ENCODE measurements at regions not wholly inside any gene's neighbourhood (a gene's known extent, or its start where the extent isn't known, plus 50 kb on each side); places are given as distances from the start of the nearest gene placed in this dataset.

GRCh38 chr15:66933932-66934867, 131.2 kb upstream of the SMAD3 start:
- DNase-seq = no peak

DNA sequence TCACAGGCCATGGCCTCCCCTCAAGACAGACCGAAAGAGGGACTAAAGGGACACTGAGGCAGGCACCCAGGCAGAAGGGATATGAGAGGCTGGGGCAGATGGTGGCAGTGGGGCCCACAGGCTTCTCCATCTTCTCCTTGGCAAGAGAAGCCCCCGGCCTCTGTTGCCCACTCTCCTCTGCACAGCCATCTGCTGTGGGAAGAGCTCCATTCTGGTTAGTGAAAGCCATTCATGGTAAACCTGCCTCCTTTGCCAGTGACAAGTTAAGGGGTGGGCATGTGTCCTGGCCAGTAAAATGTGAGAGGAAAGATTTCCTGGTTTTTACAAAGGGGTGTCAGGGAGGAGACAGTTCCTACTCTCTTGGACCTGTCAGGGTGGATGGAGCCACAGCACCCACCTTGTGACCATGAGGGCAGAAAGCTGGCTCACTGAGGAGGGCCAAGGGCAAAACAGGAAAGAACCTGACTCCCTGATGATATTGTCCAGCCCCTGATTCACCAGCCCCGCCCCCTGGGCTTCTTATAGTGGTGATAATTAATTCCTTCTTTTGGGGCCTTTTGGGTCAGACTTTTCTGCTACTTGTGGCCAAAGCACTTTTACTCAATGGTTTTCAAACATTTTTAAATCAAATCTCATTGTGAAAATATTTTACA, 130.4 kb upstream of the SMAD3 start:
- DNase-seq = no peak

GRCh38 chr15:66935688-66936087, 129.7 kb upstream of the SMAD3 start:
- DNase-seq = no peak

DNA sequence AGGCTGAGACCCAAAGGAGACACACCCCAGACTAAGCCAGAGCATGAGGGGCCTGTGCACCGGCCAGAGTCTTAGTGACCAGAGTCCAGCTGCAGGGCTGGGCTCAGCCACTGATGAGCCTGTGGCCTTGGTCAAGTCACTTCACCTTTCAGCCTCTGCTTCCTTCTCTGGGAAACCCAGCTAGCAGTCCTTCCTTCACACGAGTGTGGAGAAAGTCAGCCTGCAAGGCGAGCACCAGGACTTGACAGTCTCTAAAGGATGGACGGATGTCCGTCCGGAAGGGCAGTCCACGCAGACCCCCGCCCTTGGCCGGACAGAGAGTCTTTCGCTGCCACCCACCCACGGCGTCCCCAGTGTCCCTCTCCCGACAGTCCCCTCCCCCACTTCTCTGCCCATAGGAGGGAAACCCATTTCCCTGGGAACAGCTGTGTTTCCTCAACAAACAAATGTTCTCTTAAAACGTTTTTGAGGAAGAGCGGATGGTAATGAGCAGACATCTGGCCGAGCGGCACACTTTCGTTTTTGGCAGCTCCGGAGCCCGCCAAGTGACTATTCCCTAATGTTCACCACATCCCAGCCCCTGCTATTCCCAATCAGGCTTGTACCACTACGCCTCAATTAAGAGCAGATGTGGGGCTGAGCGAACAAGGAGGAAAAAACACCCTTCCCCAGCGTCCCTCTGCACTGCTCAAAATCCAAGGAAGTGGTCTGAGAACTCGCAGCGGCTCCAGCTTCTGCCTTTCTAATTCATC, 129.1 kb upstream of the SMAD3 start:
- DNase-seq = no peak

GRCh38 chr15:66936861-66937582, 128.4 kb upstream of the SMAD3 start:
- no peak for DNase-seq

GRCh38 chr15:66937588-66937987, 127.8 kb upstream of the SMAD3 start:
- no peak for DNase-seq

GRCh38 chr15:66938114-66938830, 127.1 kb upstream of the SMAD3 start:
- DNase-seq = no peak

DNA sequence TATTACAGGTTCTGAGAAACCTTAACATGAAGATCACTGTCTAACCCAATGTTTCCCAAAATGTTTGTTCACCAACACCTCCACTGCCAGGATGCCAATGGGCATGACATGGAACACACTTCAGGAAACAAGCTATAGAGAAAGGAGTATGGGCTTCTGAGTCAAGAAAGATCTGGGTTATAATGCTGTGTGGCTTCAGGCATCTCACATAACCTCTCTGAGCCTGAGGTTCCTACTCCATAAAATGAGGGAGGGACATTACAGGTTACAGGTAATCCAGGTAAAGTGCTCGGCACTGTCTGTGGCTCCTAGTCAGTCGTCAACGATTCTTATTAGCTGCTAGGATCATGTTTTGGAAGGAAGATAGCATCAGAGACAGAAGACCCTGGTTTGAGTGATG, 126.4 kb upstream of the SMAD3 start:
- DNase-seq = no peak

DNA sequence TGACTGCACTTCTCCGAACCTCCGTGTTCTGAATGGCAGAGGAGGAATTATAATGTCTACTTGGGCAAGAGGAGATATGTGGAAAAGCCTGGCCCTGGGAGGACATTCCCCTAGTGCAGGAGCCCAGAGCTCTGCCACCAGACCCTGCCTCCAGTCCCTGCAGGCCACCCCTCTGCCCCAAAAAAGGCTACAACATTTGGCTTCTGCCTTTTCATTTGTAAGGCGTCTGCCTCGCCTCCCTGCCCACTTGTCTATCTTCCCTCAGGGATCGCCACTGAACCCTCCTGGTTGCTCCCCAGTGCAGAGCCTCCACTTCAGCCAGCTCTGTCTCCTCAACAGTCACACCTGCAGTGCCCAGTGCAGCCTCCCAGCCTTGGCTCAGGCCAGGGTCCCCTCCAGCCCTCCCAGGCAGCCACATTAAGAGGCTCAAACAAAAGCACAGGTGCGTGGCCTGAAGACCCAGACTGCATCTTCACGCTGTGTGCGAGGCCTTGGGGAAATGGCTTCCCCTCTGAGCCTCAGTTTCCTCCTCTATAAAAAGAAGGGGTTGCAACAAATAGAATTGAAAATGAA, 125.9 kb upstream of the SMAD3 start:
- DNase-seq = no peak

GRCh38 chr15:66940368-66940767, 125.0 kb upstream of the SMAD3 start:
- no peak for DNase-seq

- no peak for DNase-seq
Measured at GRCh38 chr15:66941108-66941711, 124.2 kb upstream of the SMAD3 start.

GRCh38 chr15:66941791-66942190, 123.6 kb upstream of the SMAD3 start:
- no peak for DNase-seq

DNA sequence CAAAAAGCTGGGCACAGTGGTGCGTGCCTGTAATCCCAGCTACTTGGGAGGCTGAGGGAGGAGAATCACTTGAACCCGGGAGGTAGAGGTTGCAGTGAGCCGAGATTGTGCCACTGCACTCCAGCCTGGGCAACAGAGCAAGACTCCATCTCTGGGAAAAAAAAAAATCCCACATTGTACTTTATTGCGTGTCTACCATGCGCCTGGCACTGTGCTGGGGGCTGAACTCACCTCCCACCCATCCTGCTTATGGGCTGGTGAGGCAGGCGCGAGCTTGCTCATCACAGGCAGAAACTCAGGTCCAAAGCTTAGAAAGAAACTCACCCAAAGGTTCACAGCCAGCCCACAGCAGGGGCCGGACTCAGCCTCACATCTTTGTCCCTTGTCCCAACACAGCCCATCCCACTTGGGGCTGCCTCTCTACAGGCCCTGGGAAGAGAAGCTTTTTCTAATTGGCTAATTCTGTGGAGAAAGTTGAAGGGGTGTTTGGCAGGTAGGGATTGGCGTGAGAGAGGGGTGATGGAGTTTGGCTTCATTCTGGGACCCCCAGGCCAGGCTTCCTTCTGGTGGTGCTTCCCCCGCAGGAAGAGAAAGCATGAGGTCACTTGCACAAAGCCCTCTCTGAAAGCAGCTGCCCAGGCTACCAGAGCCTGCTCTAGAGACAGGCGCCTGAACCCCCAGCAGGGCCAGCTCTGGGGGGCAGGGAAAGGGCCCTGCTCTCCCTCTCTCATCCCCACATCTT, 122.6 kb upstream of the SMAD3 start:
- DNase-seq = no peak

DNA sequence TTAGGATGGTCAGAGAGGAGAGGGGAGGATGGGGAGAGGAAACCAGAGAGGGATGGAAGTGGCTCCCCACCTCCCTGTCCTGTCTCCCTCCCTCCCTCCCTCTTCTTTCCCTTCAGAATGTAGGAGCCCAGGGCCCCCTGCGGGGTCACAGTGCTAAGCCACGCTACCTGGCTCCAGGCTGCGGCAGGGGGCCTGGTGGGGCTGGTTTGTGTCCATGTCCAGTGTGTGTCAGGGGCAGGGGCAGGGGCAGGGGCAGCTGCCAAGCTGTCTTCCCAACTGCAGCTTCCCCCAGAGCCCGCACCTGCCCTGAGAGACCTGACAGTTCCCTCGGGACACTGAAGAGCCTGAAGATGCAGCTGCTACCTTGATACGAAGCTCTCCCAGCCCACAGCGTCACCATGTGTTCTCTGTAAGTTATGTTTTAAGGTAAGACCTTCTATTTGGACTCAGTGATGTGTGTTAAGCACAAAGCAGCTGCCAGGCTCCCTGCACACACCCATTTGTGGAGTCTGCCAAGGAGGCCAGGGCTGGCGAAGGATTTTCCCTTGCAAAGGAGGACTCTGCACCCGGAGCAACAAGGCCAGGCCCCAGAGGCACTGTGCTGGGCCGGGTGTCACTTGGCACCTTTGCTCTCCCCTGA, 121.8 kb upstream of the SMAD3 start:
- no peak for DNase-seq

- DNase-seq = no peak
Measured at GRCh38 chr15:66944121-66944520, 121.3 kb upstream of the SMAD3 start.

GRCh38 chr15:66945286-66945685, 120.1 kb upstream of the SMAD3 start:
- no peak for DNase-seq

GRCh38 chr15:66945842-66946241, 119.6 kb upstream of the SMAD3 start:
- DNase-seq = no peak

GRCh38 chr15:66946578-66947164, 118.7 kb upstream of the SMAD3 start:
- DNase-seq = peak; percentile 62

- DNase-seq = no peak
Measured at GRCh38 chr15:66947471-66947870, 117.9 kb upstream of the SMAD3 start.

GRCh38 chr15:66948294-66948693, 117.1 kb upstream of the SMAD3 start:
- no peak for DNase-seq
